Epithelial cell of esophagus (primary cell): ENCODE measurements at regions not wholly inside any gene's neighbourhood (a gene's known extent, or its start where the extent isn't known, plus 50 kb on each side); places are given as distances from the start of the nearest gene placed in this dataset.
"Not testable (repeated sequence)": the region's sequence is repeated elsewhere in the genome, so short reads cannot be mapped to it uniquely, and the experiment has no call there.

ENCODE experiments used
- DNase-seq: peaks from one replicate; pipeline ENCODE4 v3.0.0; 2010; ENCODE audit warnings: low read depth
- H3K4me3 ChIP-seq: 2 replicates; pipeline ENCODE4 v1.5.1; 2011; ENCODE audit warnings: mild to moderate bottlenecking, low read length, control low read depth
- CTCF ChIP-seq: IDR thresholded peaks from 2 replicates; pipeline ENCODE4 v1.5.1; 2011; ENCODE audit warnings: low read depth, mild to moderate bottlenecking, low read length, control low read depth, inconsistent platforms; ENCODE audit not compliant: insufficient read depth; ENCODE audit errors: missing control alignments

- DNase-seq = no peak
- TF ChIP-seq CTCF = no peak
- H3K4me3 ChIP-seq = no peak overlapping the region
Measured at GRCh38 chrX:107348051-107348450, 101.4 kb upstream of the FRMPD3 start.

- TF ChIP-seq CTCF = no peak
- no peak for DNase-seq
- no peak overlapping the region for H3K4me3 ChIP-seq
Measured at GRCh38 chrX:107348990-107349389, 100.5 kb upstream of the FRMPD3 start.

- TF ChIP-seq CTCF = no peak
- DNase-seq = no peak
Measured at GRCh38 chrX:107355533-107355932, 93.9 kb upstream of the FRMPD3 start.

GRCh38 chrX:107360788-107361360 is 88.6 kb upstream of the FRMPD3 start:
- no peak overlapping the region for H3K4me3 ChIP-seq
- no peak for DNase-seq
- no peak for TF ChIP-seq CTCF

More at GRCh38 chrX:107355533-107355932, 93.9 kb upstream of the FRMPD3 start:
- no peak overlapping the region for H3K4me3 ChIP-seq

GRCh38 chrX:107370185-107370584 is 79.3 kb upstream of the FRMPD3 start:
- DNase-seq, H3K4me3 ChIP-seq: not testable (repeated sequence)

GRCh38 chrX:107374132-107374531 is 75.3 kb upstream of the FRMPD3 start:
- TF ChIP-seq CTCF = no peak
- no peak overlapping the region for H3K4me3 ChIP-seq
- DNase-seq = no peak

- no peak for DNase-seq
- H3K4me3 ChIP-seq = no peak overlapping the region
- no peak for TF ChIP-seq CTCF
Measured at GRCh38 chrX:107374831-107375230, 74.6 kb upstream of the FRMPD3 start.

- not testable (repeated sequence) for DNase-seq, H3K4me3 ChIP-seq
Measured at GRCh38 chrX:107376186-107376585, 73.3 kb upstream of the FRMPD3 start.
